Activated CD4-positive, alpha-beta T cell treated with anti-CD3 and anti-CD28 coated beads for 4 hours (primary cell): ENCODE measurements at regions not wholly inside any gene's neighbourhood (a gene's known extent, or its start where the extent isn't known, plus 50 kb on each side); places are given as distances from the start of the nearest gene placed in this dataset.

Experiments
- DNase-seq, 2 donors: peaks; one replicate each; pipeline ENCODE4 v3.0.0-alpha.2; 2020

GRCh38 chr1:8267307-8267706, 50.6 kb upstream of the SLC45A1 start:
- no peak for DNase-seq

GRCh38 chr1:8266436-8267165, 51.3 kb upstream of the SLC45A1 start:
- DNase-seq, result no peak

- DNase-seq, result no peak
Observed at GRCh38 chr1:8263791-8264190, 54.1 kb upstream of the SLC45A1 start.

- DNase-seq, result no peak
Observed at GRCh38 chr1:8261398-8261762, 56.5 kb upstream of the SLC45A1 start.

GRCh38 chr1:8259498-8260290, 58.2 kb upstream of the SLC45A1 start:
- no peak for DNase-seq

- DNase-seq, result no peak
Observed at GRCh38 chr1:8257621-8258020, 60.3 kb upstream of the SLC45A1 start.

GRCh38 chr1:8256321-8256720, 61.6 kb upstream of the SLC45A1 start:
- DNase-seq, result no peak

GRCh38 chr1:8255712-8256111, 62.2 kb upstream of the SLC45A1 start:
- no peak for DNase-seq

- no peak for DNase-seq
Observed at GRCh38 chr1:8252266-8252951, 65.5 kb upstream of the SLC45A1 start.

- no peak for DNase-seq
Observed at GRCh38 chr1:8251635-8252034, 66.3 kb upstream of the SLC45A1 start.

GRCh38 chr1:8249838-8250237, 68.1 kb upstream of the SLC45A1 start:
- DNase-seq, result no peak

- no peak for DNase-seq
Observed at GRCh38 chr1:8247811-8248436, 70.0 kb upstream of the SLC45A1 start.

GRCh38 chr1:8244304-8244703, 73.6 kb upstream of the SLC45A1 start:
- no peak for DNase-seq

GRCh38 chr1:8242498-8242897, 75.4 kb upstream of the SLC45A1 start:
- no peak for DNase-seq

GRCh38 chr1:8241417-8242014, 76.4 kb upstream of the SLC45A1 start:
- no peak for DNase-seq

- no peak for DNase-seq
Observed at GRCh38 chr1:8239306-8240023, 78.4 kb upstream of the SLC45A1 start.

GRCh38 chr1:8239039-8239305, 78.9 kb upstream of the SLC45A1 start:
- DNase-seq, result no peak

- no peak for DNase-seq
Observed at GRCh38 chr1:8238141-8239038, 79.5 kb upstream of the SLC45A1 start.

- DNase-seq, result no peak
Observed at GRCh38 chr1:8232036-8232757, 85.7 kb upstream of the SLC45A1 start.

- DNase-seq, result no peak
Observed at GRCh38 chr1:8230292-8230621, 87.7 kb upstream of the SLC45A1 start.

- DNase-seq, result no peak
Observed at GRCh38 chr1:8228253-8228652, 89.7 kb upstream of the SLC45A1 start.
